ENCODE measurements at regions not wholly inside any gene's neighbourhood (a gene's known extent, or its start where the extent isn't known, plus 50 kb on each side); places are given as distances from the start of the nearest gene placed in this dataset.

- 43% methylated on average over 3 of the region's 3 CpGs for WGBS (ENCODE audit: insufficient coverage, low coverage, low lambda C conversion rate, missing lambda C conversion rate)
- no peaks in the 10 kb centered on the region for H3K27me3 ChIP-seq
- intact Hi-C loops (cut with DNase I), result no loop called here
- no peaks in the 10 kb centered on the region for H3K4me1 ChIP-seq
- H3K4me3 ChIP-seq, result no peak overlapping the region
- no peak for TF ChIP-seq POLR2A (IDR thresholded peaks at IDR 0.05)
- no peak for DNase-seq
- H3K36me3 ChIP-seq, result no peaks in the 10 kb centered on the region
- H3K27ac ChIP-seq, result no peak overlapping the region
- no peak for ATAC-seq
- H3K9me3 ChIP-seq, result no peaks in the 10 kb centered on the region
These were observed 742.4 kb downstream of the SATB2 start for GRCh38 chr2:198715302-198715835.

GRCh38 chr2:198712485-198712884 lies 745.3 kb downstream of the SATB2 start:
- no peak overlapping the region for H3K4me3 ChIP-seq
- no peaks in the 10 kb centered on the region for H3K4me1 ChIP-seq
- DNase-seq (no peak), ATAC-seq (no peak)
- H3K27me3 ChIP-seq, result no peaks in the 10 kb centered on the region
- no peaks in the 10 kb centered on the region for H3K36me3 ChIP-seq
- TF ChIP-seq CTCF (IDR thresholded peaks at IDR 0.05), result no peak
- H3K27ac ChIP-seq, result no peak overlapping the region
- intact Hi-C loops (cut with DNase I), result no loop called here
- H3K9me3 ChIP-seq, result no peaks in the 10 kb centered on the region
- whole genome bisulfite sequencing (ENCODE audit: insufficient coverage, low coverage, low lambda C conversion rate, missing lambda C conversion rate), result 67% methylated on average over 2 of the region's 4 CpGs

- Histone ChIP-seq H3K9me3 (no peaks in the 10 kb centered on the region), H3K27ac (no peak overlapping the region), H3K4me1 (no peaks in the 10 kb centered on the region), H3K27me3 (no peaks in the 10 kb centered on the region), H3K36me3 (no peaks in the 10 kb centered on the region), H3K4me3 (no peak overlapping the region)
- intact Hi-C loops (cut with DNase I), result no loop called here
- TF ChIP-seq POLR2A (IDR thresholded peaks at IDR 0.05), result no peak
- no peak for DNase-seq
- no peak for ATAC-seq
These were observed 746.3 kb downstream of the SATB2 start for GRCh38 chr2:198711484-198711883.

GRCh38 chr2:198710562-198710961 lies 747.2 kb downstream of the SATB2 start:
- intact Hi-C loops (cut with DNase I), result no loop called here

GRCh38 chr2:198706476-198707082 lies 751.2 kb downstream of the SATB2 start:
- H3K4me3 ChIP-seq, result no peak overlapping the region
- no peak overlapping the region for H3K27ac ChIP-seq
- no peaks in the 10 kb centered on the region for H3K36me3 ChIP-seq
- WGBS (ENCODE audit: insufficient coverage, low coverage, low lambda C conversion rate, missing lambda C conversion rate), result 35% methylated on average over 1 of the region's 1 CpG
- TF ChIP-seq POLR2A (IDR thresholded peaks at IDR 0.05), result no peak
- TF ChIP-seq CTCF (IDR thresholded peaks at IDR 0.05), result no peak
- no peak for ATAC-seq
- no peaks in the 10 kb centered on the region for H3K27me3 ChIP-seq
- no peaks in the 10 kb centered on the region for H3K9me3 ChIP-seq
- intact Hi-C loops (cut with DNase I), result no loop called here
- H3K4me1 ChIP-seq, result no peaks in the 10 kb centered on the region
- no peak for DNase-seq

More at GRCh38 chr2:198710562-198710961, 747.2 kb downstream of the SATB2 start:
- Histone ChIP-seq H3K4me1 (no peaks in the 10 kb centered on the region), H3K27ac (no peak overlapping the region), H3K9me3 (no peaks in the 10 kb centered on the region), H3K27me3 (no peaks in the 10 kb centered on the region), H3K36me3 (no peaks in the 10 kb centered on the region), H3K4me3 (no peak overlapping the region)
- peak in 3 of 4 donors; percentile 30 to 87 (median 83) for ATAC-seq
- TF ChIP-seq CTCF (IDR thresholded peaks at IDR 0.05), result no peak
- no peak for TF ChIP-seq POLR2A (IDR thresholded peaks at IDR 0.05)
- DNase-seq, result no peak
- 4% methylated on average over 1 of the region's 1 CpG for WGBS (ENCODE audit: insufficient coverage, low coverage, low lambda C conversion rate, missing lambda C conversion rate)

- ATAC-seq, result peak in 1 of 4 donors; percentile 19
- H3K27me3 ChIP-seq, result no peaks in the 10 kb centered on the region
- TF ChIP-seq CTCF (IDR thresholded peaks at IDR 0.05) (no peak), POLR2A (IDR thresholded peaks at IDR 0.05) (no peak)
These were observed 754.5 kb downstream of the SATB2 start for GRCh38 chr2:198703281-198703680.

More at GRCh38 chr2:198703281-198703680, 754.5 kb downstream of the SATB2 start:
- Histone ChIP-seq H3K36me3 (no peaks in the 10 kb centered on the region), H3K4me1 (no peaks in the 10 kb centered on the region), H3K9me3 (no peaks in the 10 kb centered on the region), H3K4me3 (no peak overlapping the region), H3K27ac (no peak overlapping the region)
- intact Hi-C loops (cut with DNase I), result no loop called here
- no peak for DNase-seq
